Activated naive CD8-positive, alpha-beta T cell treated with anti-CD3 and anti-CD28 coated beads, Interleukin-2, amount 10 ng/mL, durations not matched to agents 7 days and 5 days (primary cell): ENCODE measurements at regions not wholly inside any gene's neighbourhood (a gene's known extent, or its start where the extent isn't known, plus 50 kb on each side); places are given as distances from the start of the nearest gene placed in this dataset.
"Not testable (repeated sequence)": the region's sequence is repeated elsewhere in the genome, so short reads cannot be mapped to it uniquely, and the experiment has no call there.

Experiments used
- ATAC-seq: fragments of 150-1000 bp; cut with Tn5 transposase; one replicate; pipeline ENCODE4 v1.10.0; 2021; ENCODE audit warnings: low read depth, moderate library complexity
- POLR2A ChIA-PET: fragments of 350-600 bp; sonication (Branson Sonifier 250); formaldehyde crosslinking; loops from one replicate; lab custom pipeline; 2021; ENCODE audit warnings: antibody characterized with exemption; lab: Charles Lee
- DNase-seq: peaks from one replicate; pipeline ENCODE4 v3.0.0; 2021
- H3K27ac Mint-ChIP-seq: one replicate; pipeline ENCODE4 v1.8.0; 2022; ENCODE audit warnings: mild to moderate bottlenecking, mixed read lengths
- H3K27me3 Mint-ChIP-seq: one replicate; pipeline ENCODE4 v1.8.0; 2022; ENCODE audit warnings: mild to moderate bottlenecking, moderate library complexity, mixed read lengths
- H3K36me3 Mint-ChIP-seq: one replicate; pipeline ENCODE4 v1.8.0; 2021; ENCODE audit warnings: mild to moderate bottlenecking, mixed read lengths
- H3K4me1 Mint-ChIP-seq: one replicate; pipeline ENCODE4 v1.8.0; 2021; ENCODE audit warnings: mixed read lengths
- H3K4me3 Mint-ChIP-seq: one replicate; pipeline ENCODE4 v1.8.0; 2022; ENCODE audit warnings: mild to moderate bottlenecking, moderate library complexity, mixed read lengths
- H3K9me3 Mint-ChIP-seq: one replicate; pipeline ENCODE4 v1.8.0; 2021; ENCODE audit warnings: mixed read lengths

DNA sequence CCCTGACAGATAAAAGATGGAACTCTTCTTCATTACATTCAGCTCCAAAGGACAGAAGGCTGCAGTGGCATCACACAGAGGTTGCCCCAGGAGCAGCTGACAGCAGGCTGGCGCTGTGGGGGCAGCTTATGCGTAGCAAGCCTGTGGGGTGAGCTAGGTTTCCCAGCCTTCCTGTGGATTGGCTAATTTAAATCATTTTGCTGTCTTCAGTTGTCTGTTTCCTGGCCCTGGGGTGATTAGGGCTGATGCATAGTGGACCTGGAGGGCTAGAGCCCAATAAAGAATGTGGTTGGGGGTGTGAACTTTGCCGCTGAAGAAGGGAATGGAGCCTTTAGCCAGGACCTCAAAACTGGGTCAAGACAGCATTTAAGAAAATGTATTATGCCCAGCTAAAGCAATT is 1038.0 kb downstream of the SOCS6 start:
- Mint-ChIP-seq H3K27me3 (no peaks in the 10 kb centered on the region), H3K36me3 (no peaks in the 10 kb centered on the region), H3K4me3 (no peak overlapping the region), H3K9me3 (no peaks in the 10 kb centered on the region), H3K27ac (no peak overlapping the region), H3K4me1 (no peaks in the 10 kb centered on the region)
- POLR2A ChIA-PET: no interaction called here
- no peak for ATAC-seq
- DNase-seq: no peak

DNA sequence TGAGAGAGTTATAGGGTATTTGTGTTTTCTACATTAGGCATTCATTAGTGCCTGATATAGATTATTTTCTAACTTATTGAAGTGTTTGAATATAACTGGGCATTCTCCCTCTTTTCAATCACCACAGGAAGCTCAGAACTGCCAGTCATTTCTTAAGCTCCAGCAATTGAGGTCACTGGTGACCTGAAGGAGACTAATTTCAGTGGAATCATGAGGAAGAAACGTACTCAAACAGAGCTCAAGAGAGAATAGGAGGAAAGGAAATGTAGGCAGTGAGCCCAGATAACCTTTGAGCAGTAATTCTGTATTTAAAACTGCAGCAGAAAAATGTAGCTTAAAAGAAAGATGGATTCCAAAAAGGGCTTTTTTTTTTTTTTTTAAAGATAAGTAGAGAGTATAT is 1035.5 kb downstream of the SOCS6 start:
- POLR2A ChIA-PET: no interaction called here
- Mint-ChIP-seq H3K27ac (no peak overlapping the region), H3K4me1 (no peaks in the 10 kb centered on the region), H3K27me3 (no peaks in the 10 kb centered on the region), H3K36me3 (no peaks in the 10 kb centered on the region), H3K4me3 (no peak overlapping the region), H3K9me3 (no peaks in the 10 kb centered on the region)
- ATAC-seq (no peak), DNase-seq (no peak)

DNA sequence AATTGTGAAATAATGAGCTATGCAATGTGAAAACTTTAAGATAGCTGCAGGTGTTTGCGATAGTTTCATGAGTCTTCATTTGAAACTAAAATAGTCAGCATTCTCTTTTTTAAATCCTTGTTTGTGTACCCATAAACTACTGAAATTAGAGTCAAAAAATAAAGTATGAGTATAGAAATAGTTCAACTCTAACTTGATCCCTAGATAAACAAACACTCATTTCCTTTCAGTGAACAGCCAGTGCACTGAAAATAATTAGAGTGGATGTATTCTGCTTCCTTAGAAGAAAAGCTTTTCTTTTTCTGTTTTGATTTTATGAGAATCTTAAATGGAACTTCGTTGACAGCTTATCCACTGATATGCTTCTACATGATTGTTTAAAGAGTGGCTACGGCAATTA is 1033.4 kb downstream of the SOCS6 start:
- no peaks in the 10 kb centered on the region for H3K27me3 Mint-ChIP-seq
- DNase-seq: no peak
- H3K36me3 Mint-ChIP-seq: no peaks in the 10 kb centered on the region
- H3K9me3 Mint-ChIP-seq: no peaks in the 10 kb centered on the region
- POLR2A ChIA-PET: no interaction called here
- no peak overlapping the region for H3K4me3 Mint-ChIP-seq
- no peak overlapping the region for H3K27ac Mint-ChIP-seq
- no peaks in the 10 kb centered on the region for H3K4me1 Mint-ChIP-seq
- ATAC-seq: no peak

DNA sequence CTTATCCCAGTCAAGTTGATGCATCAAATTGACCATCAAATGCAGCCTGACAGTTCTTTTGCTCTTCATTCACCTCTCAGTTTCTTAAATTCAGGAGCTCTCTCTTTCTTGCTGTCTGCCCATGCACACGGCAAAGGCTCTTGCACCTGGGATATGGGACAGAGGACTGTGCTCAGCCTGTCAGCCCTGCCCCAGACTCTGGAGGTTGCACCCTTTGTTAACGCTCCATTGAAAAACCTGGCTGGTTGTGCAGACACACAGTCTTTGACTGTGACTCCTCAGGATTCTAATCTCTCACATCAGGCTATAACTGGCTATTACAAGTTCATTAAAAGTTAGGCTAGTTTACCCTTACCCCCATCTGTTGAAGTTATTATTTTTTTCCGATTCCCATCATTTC is 1032.5 kb downstream of the SOCS6 start:
- no peaks in the 10 kb centered on the region for H3K36me3 Mint-ChIP-seq
- H3K27me3 Mint-ChIP-seq: no peaks in the 10 kb centered on the region
- ATAC-seq (no peak), DNase-seq (no peak)
- no peaks in the 10 kb centered on the region for H3K9me3 Mint-ChIP-seq
- H3K27ac Mint-ChIP-seq: no peak overlapping the region
- no peaks in the 10 kb centered on the region for H3K4me1 Mint-ChIP-seq
- no peak overlapping the region for H3K4me3 Mint-ChIP-seq
- POLR2A ChIA-PET: no interaction called here

DNA sequence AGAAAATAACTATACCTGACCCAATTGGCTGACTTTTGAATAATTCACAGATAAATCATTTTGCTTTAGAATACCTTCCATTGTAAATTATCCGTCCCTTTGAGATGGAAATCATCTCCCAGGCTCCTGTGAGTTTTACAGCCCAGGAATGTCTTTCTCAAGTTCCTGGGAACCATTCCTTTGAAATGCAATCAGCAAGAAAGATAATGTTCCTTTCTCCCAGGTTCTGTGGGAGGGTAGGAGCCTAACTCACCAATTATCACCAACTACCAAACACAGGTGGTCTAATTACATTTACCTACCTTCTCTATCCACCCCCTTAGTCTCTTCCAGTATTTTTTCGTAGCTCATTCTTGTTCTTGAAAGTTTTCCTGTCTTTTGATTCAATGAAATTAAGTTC is 1016.0 kb downstream of the SOCS6 start:
- DNase-seq: no peak
- POLR2A ChIA-PET: no interaction called here
- H3K4me3 Mint-ChIP-seq: no peak overlapping the region

DNA sequence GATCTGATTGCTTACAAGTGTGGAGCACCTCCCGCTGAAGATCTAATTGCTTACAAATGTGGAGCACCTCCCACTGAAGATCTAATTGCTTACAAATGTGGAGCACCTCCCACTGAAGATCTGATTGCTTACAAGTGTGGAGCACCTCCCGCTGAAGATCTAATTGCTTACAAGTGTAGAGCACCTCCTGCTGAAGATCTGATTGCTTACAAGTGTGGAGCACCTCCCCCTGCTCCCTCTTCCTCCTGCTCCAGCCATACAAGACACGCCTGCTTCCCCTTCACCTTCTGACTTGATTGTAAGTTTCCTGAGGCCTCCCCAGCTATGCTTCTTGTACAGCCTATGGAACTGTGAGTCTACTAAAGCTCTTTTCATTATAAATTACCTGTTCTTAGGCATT is 1014.9 kb downstream of the SOCS6 start:
- H3K27ac Mint-ChIP-seq, H3K4me3 Mint-ChIP-seq, H3K4me1 Mint-ChIP-seq, H3K9me3 Mint-ChIP-seq, H3K27me3 Mint-ChIP-seq, DNase-seq, ATAC-seq, H3K36me3 Mint-ChIP-seq, POLR2A ChIA-PET: not testable (repeated sequence)

More for the DNA sequence above, 1016.0 kb downstream of the SOCS6 start:
- no peaks in the 10 kb centered on the region for H3K4me1 Mint-ChIP-seq
- H3K27ac Mint-ChIP-seq: no peak overlapping the region
- no peaks in the 10 kb centered on the region for H3K36me3 Mint-ChIP-seq
- H3K27me3 Mint-ChIP-seq: no peaks in the 10 kb centered on the region
- no peaks in the 10 kb centered on the region for H3K9me3 Mint-ChIP-seq
- ATAC-seq: no peak

DNA sequence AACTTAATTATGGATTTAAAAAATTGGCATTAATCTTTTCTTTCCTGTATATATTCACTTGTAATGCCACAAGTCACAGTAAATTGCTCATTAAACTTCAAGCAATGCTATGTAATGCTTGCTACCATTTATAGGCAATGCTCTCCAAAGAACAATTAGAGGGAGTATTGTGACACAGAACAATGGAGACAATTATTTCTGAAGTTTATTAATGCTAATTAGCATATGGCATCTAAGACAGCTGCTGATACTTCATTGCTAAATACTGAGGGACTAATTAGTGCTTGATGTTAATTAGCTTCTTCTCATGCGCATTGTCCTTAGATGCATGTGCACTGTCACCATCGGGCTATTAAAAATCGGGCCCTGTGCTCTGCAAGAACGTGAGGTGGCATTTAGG is 1012.8 kb downstream of the SOCS6 start:
- no peak for DNase-seq
- POLR2A ChIA-PET: no interaction called here
- H3K27ac Mint-ChIP-seq: no peak overlapping the region
- no peaks in the 10 kb centered on the region for H3K36me3 Mint-ChIP-seq
- H3K27me3 Mint-ChIP-seq: no peaks in the 10 kb centered on the region
- no peak for ATAC-seq
- H3K4me1 Mint-ChIP-seq: no peaks in the 10 kb centered on the region
- no peaks in the 10 kb centered on the region for H3K9me3 Mint-ChIP-seq
- H3K4me3 Mint-ChIP-seq: no peak overlapping the region

DNA sequence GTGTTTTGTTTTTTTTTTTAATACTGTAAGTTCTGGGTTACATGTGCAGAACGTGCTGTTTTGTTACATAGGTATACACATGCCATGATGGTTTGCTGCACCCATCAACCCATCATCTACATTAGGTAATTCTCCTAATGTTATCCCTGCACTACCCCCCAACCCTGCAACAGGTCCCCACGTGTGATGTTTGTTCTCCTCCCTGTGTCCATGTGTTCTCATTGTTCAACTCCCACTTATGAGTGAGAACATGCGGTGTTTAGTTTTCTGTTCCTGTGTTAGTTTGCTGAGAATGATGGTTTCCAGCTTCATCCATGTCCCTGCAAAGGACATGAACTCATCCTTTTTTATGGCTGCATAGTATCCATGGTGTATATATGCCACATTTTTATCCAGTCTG is 1005.4 kb downstream of the SOCS6 start:
- not testable (repeated sequence) for ATAC-seq

DNA sequence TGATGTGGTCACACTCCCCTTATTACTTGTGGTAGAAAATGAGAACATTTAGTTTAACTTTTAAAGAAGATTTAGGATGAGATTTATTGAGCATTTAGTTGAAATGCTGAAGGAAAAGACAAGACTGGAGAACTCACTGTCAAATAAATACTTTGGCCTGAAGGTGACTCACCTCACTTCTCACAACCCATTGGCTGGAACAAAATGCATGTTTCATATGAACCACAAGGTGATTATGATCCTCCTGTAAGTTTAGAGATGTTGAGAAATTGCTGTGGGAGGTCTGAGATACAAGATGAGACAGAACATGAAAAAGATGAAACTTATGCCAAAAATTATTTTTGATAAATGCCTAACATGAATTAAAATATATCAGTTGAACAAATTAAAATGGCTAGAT is 1004.5 kb downstream of the SOCS6 start:
- POLR2A ChIA-PET: no interaction called here
- H3K9me3 Mint-ChIP-seq: no peaks in the 10 kb centered on the region
- H3K27me3 Mint-ChIP-seq: no peaks in the 10 kb centered on the region
- no peaks in the 10 kb centered on the region for H3K36me3 Mint-ChIP-seq
- no peak overlapping the region for H3K4me3 Mint-ChIP-seq
- no peak overlapping the region for H3K27ac Mint-ChIP-seq
- H3K4me1 Mint-ChIP-seq: no peaks in the 10 kb centered on the region
- DNase-seq (no peak), ATAC-seq (no peak)

More for the DNA sequence above, 1005.4 kb downstream of the SOCS6 start:
- POLR2A ChIA-PET, H3K36me3 Mint-ChIP-seq, H3K4me3 Mint-ChIP-seq, H3K9me3 Mint-ChIP-seq, H3K27me3 Mint-ChIP-seq, H3K27ac Mint-ChIP-seq, DNase-seq, H3K4me1 Mint-ChIP-seq: not testable (repeated sequence)

DNA sequence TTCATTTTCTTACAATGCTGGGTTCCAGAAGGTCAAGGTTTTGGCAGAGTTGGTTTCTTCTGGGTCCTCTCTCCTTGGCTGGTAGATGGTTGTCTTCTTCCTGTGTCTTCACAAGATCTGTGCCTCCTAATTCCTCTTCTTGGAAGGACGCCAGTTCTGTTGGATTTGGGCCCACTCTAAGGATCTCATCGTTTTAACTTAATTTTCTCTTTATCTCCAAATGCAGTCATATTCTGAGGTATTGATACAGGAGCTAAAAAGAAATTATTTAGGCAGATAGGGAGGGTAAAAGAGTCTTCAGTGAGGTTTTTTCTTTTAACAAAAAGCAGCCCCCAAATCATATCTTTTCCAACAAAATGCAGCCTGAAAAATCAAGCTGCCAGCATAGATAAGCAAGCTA is 998.4 kb downstream of the SOCS6 start:
- Mint-ChIP-seq H3K4me3 (no peak overlapping the region), H3K27ac (no peak overlapping the region), H3K36me3 (no peaks in the 10 kb centered on the region), H3K4me1 (no peaks in the 10 kb centered on the region), H3K9me3 (no peaks in the 10 kb centered on the region), H3K27me3 (no peaks in the 10 kb centered on the region)
- ATAC-seq (no peak), DNase-seq (no peak)
- POLR2A ChIA-PET: no interaction called here

DNA sequence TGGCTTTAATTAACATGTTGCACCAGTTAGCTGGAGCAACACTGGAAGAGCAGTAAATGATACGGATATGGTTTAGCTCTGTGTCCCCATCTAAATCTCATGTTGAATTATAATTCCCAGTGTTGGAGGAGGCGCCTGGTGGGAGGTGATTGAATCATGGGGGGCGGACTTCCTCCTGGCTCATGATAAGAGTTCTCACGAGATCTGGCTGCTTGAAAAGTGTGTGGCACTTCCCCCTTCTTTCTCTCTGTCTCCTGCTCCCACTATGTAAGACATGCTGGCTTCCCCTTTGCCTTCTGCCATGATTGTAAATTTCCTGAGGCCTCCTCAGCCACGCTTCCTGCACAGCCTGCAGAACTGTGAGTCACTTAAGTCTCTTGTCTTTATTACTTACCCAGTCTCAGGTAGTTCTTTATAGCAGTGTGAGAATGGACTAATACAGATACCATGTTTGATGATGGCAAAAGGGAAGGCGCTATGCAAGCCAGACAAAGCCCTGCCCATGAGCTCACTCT is 963.6 kb downstream of the SOCS6 start:
- Mint-ChIP-seq H3K9me3 (peaks cover 1% of the 10 kb centered on the region), H3K4me3 (no peak overlapping the region), H3K36me3 (no peaks in the 10 kb centered on the region), H3K27me3 (no peaks in the 10 kb centered on the region), H3K27ac (no peak overlapping the region), H3K4me1 (no peaks in the 10 kb centered on the region)
- POLR2A ChIA-PET: no interaction called here
- DNase-seq: no peak
- no peak for ATAC-seq

DNA sequence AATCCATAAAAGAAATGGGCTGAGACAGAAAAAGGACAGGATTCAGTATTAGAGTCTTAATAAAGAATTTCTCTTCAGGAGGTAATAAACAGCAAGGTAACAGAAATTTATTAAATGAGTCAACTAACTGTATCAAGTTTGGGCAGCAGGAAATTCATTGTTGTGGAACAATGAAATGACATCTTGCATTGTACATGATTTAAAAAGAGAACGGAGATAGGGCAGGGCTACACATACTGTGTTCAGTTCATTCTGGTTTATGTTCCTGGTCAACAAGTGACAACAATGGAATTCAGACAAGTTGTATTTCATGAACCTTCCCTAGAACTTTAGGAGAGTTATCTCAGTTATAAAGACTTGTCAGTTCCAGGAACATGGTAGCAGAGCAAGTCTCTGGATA is 961.3 kb downstream of the SOCS6 start:
- H3K9me3 Mint-ChIP-seq: peaks cover 1% of the 10 kb centered on the region
- ATAC-seq (no peak), DNase-seq (no peak)
- H3K4me1 Mint-ChIP-seq: no peaks in the 10 kb centered on the region
- no peak overlapping the region for H3K4me3 Mint-ChIP-seq
- no peaks in the 10 kb centered on the region for H3K36me3 Mint-ChIP-seq
- POLR2A ChIA-PET: no interaction called here
- H3K27ac Mint-ChIP-seq: no peak overlapping the region
- H3K27me3 Mint-ChIP-seq: no peaks in the 10 kb centered on the region

DNA sequence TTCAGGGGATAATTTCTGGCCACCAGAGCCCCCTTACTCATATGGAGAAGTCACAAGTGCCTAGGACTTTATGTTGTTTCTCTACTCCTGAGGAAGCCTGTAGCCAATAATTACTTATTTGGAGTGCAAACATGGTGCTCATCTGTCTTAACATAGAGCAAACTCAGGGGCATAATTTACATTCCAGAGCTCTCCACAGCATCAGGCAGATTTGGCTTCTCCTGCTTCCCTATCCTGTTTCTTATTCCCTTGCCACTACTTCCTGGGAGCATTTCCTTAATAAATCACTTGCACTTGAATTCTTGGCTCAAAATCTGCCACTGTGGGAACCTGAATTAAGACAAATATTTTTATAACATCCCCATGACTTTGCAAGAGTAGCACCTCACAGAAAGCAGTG is 960.9 kb downstream of the SOCS6 start:
- Mint-ChIP-seq H3K9me3 (peaks cover 1% of the 10 kb centered on the region), H3K27ac (no peak overlapping the region), H3K4me1 (no peaks in the 10 kb centered on the region), H3K27me3 (no peaks in the 10 kb centered on the region), H3K36me3 (no peaks in the 10 kb centered on the region), H3K4me3 (no peak overlapping the region)
- DNase-seq: no peak
- POLR2A ChIA-PET: no interaction called here
- ATAC-seq: no peak

DNA sequence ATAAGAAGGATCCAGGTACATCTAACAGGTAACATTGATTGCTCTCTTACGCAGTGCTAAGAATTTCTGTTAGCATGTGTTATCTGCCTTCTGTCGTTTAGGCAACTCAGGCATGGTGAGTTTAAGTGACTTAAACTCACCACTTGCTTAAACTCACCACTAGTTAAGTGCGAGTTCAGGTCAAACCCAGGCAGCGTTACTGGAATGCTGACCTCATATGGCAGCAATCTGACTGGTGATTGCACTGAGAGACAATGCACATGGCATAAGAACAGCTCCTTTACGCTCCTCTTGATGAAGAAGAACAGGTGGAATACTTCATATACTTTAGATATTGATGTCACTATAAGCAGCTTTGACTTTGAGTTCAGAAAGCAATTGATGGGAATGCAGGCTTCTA is 954.1 kb downstream of the SOCS6 start:
- no peak for DNase-seq
- Mint-ChIP-seq H3K4me1 (no peaks in the 10 kb centered on the region), H3K36me3 (no peaks in the 10 kb centered on the region), H3K27me3 (no peaks in the 10 kb centered on the region), H3K4me3 (no peak overlapping the region), H3K27ac (no peak overlapping the region), H3K9me3 (no peaks in the 10 kb centered on the region)
- ATAC-seq: no peak
- POLR2A ChIA-PET: no interaction called here

DNA sequence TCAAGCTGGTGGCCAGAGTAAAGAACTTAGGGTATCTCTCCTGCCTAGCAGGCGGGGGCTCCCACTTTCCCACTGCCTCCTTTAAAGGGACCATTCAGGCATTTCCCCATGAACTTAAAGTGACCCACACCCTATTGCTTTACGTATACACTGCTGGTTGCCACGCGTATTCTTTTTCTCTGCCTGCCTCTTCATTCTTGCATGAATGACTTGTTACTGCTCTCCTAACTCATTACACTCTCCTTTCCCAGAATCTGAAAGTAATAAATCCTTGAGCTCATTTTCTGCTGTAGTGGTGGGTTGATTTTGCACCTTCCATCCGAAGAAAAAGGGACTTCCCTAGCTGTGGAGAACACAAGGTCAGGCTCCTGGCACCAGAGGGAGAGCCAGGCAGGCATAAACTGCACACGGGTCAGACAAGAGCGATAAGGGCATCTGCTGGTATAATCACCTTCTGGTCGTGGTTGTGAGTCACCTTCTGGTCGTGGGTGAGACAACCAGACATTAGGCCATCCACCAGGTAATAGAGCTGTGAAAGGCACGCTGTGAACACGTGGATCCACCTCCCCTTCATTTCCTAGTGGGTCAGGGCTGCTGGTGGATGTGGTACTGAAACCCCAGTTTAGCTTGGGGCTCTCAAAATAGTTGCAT is 950.3 kb downstream of the SOCS6 start:
- Mint-ChIP-seq H3K36me3 (no peaks in the 10 kb centered on the region), H3K27me3 (no peaks in the 10 kb centered on the region), H3K4me3 (no peak overlapping the region), H3K27ac (no peak overlapping the region), H3K4me1 (no peaks in the 10 kb centered on the region), H3K9me3 (no peaks in the 10 kb centered on the region)
- DNase-seq (no peak), ATAC-seq (no peak)
- POLR2A ChIA-PET: no interaction called here
